ENCODE measurements at regions not wholly inside any gene's neighbourhood (a gene's known extent, or its start where the extent isn't known, plus 50 kb on each side); places are given as distances from the start of the nearest gene placed in this dataset.

GRCh38 chr3:194857469-194858113 is 171.9 kb downstream of the FAM43A start:
- Histone ChIP-seq H3K9me3 (ENCODE audit: control insufficient read depth, low read depth, low read length) (no peaks in the 10 kb centered on the region), H3K9ac (ENCODE audit: extremely low read depth, insufficient read length, low read length) (no peak overlapping the region), H2AFZ (ENCODE audit: low read length) (no peak overlapping the region), H2AK5ac (ENCODE audit: insufficient read length, low read length) (no peak overlapping the region), H3K4me2 (ENCODE audit: insufficient read depth, insufficient read length, low read length) (no peak overlapping the region), H3T11ph (ENCODE audit: low read length) (no peak overlapping the region), H3K27ac (ENCODE audit: insufficient read length, low read depth, low read length) (no peak overlapping the region), H3K4me1 (ENCODE audit: insufficient read depth, low read length) (no peaks in the 10 kb centered on the region; the same call in 1 of the 2 replicates), H3K79me1 (ENCODE audit: insufficient read depth, low read depth, low read length, poor library complexity, severe bottlenecking) (no peaks in the 10 kb centered on the region), H3K4ac (ENCODE audit: low read depth, low read length) (no peak overlapping the region), H4K20me1 (ENCODE audit: control insufficient read depth, insufficient read depth, insufficient read length) (no peaks in the 10 kb centered on the region), H3K23me2 (ENCODE audit: insufficient read length, low read depth, low read length, poor library complexity, severe bottlenecking) (no peaks in the 10 kb centered on the region), H2BK12ac (ENCODE audit: insufficient read length, low read depth, low read length) (no peak overlapping the region), H3K18ac (ENCODE audit: insufficient read length, low read depth, low read length) (no peak overlapping the region), H2BK20ac (ENCODE audit: low read depth, low read length, poor library complexity, severe bottlenecking) (no peak overlapping the region), H4K91ac (ENCODE audit: insufficient read length, low read depth, low read length) (no peak overlapping the region), H3K79me2 (ENCODE audit: insufficient read depth, low read length) (no peaks in the 10 kb centered on the region), H2BK15ac (ENCODE audit: low read depth, low read length) (no peak overlapping the region), H3K56ac (ENCODE audit: insufficient read length, low read depth, low read length) (no peak overlapping the region), H4K8ac (replicated peaks; ENCODE audit: insufficient read length, low read depth, low read length) (no peak overlapping the region), H3K14ac (ENCODE audit: insufficient read depth, low read length) (no peak overlapping the region), H3K23ac (ENCODE audit: insufficient read length, low read depth, low read length) (no peak overlapping the region), H2BK120ac (ENCODE audit: low read depth, low read length, poor library complexity, severe bottlenecking) (no peak overlapping the region), H3K27me3 (ENCODE audit: insufficient read depth, low read length) (no peaks in the 10 kb centered on the region), H4K5ac (ENCODE audit: insufficient read length, low read depth, low read length) (no peak overlapping the region), H2BK5ac (ENCODE audit: insufficient read length, low read length) (no peak overlapping the region)
- H3K4me1 Mint-ChIP-seq, result peaks cover 16 to 22% of the 10 kb centered on the region in 2 experiments
- no peak for DNase-seq
- no peaks in the 10 kb centered on the region for H3K36me3 Mint-ChIP-seq (ENCODE audit: insufficient read depth in 1 of 3, low read depth in 3 of 3)
- no CpG with 5 or more reads among the region's 9 CpGs for WGBS (ENCODE audit: extremely low coverage, insufficient read length, low lambda C conversion rate)
- no peak overlapping the region for H3K27ac Mint-ChIP-seq
- H3K4me3 Mint-ChIP-seq, result no peak overlapping the region
- TF ChIP-seq, protein P1, sequence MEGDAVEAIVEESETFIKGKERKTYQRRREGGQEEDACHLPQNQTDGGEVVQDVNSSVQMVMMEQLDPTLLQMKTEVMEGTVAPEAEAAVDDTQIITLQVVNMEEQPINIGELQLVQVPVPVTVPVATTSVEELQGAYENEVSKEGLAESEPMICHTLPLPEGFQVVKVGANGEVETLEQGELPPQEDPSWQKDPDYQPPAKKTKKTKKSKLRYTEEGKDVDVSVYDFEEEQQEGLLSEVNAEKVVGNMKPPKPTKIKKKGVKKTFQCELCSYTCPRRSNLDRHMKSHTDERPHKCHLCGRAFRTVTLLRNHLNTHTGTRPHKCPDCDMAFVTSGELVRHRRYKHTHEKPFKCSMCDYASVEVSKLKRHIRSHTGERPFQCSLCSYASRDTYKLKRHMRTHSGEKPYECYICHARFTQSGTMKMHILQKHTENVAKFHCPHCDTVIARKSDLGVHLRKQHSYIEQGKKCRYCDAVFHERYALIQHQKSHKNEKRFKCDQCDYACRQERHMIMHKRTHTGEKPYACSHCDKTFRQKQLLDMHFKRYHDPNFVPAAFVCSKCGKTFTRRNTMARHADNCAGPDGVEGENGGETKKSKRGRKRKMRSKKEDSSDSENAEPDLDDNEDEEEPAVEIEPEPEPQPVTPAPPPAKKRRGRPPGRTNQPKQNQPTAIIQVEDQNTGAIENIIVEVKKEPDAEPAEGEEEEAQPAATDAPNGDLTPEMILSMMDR (conservative IDR thresholded peaks at IDR 0.05), result no peak
- H3K9me3 Mint-ChIP-seq, result no peaks in the 10 kb centered on the region
- H3K27me3 Mint-ChIP-seq (ENCODE audit: low read depth), result no peaks in the 10 kb centered on the region
